Endothelial cell of umbilical vein (primary cell): ENCODE measurements at regions not wholly inside any gene's neighbourhood (a gene's known extent, or its start where the extent isn't known, plus 50 kb on each side); places are given as distances from the start of the nearest gene placed in this dataset.

ENCODE experiments used
- EZH2 ChIP-seq: IDR thresholded peaks from 2 replicates; pipeline ENCODE4 v1.6.1; 2012; ENCODE audit warnings: borderline replicate concordance, low read depth, mild to moderate bottlenecking, moderate library complexity, low read length, inconsistent platforms; ENCODE audit not compliant: severe bottlenecking
- FOS ChIP-seq: IDR thresholded peaks from 2 replicates; pipeline ENCODE4 v1.6.1; 2011; ENCODE audit warnings: mild to moderate bottlenecking, low read length, moderate library complexity, borderline replicate concordance; ENCODE audit not compliant: insufficient read depth
- GATA2 ChIP-seq: IDR thresholded peaks from 2 replicates; pipeline ENCODE4 v1.7.0; 2011; ENCODE audit warnings: low read depth, mild to moderate bottlenecking, moderate library complexity, mixed read lengths, low read length; ENCODE audit not compliant: insufficient read length, insufficient read depth
- JUN ChIP-seq: IDR thresholded peaks from 2 replicates; pipeline ENCODE4 v1.6.1; 2011; ENCODE audit warnings: borderline replicate concordance, low read depth; ENCODE audit not compliant: insufficient read length, insufficient read depth
- MYC ChIP-seq: IDR thresholded peaks from one replicate; pipeline ENCODE4 v1.6.1; 2011; ENCODE audit warnings: mild to moderate bottlenecking, low read depth, low read length
- POLR2A ChIP-seq: IDR thresholded peaks from 2 replicates; pipeline ENCODE4 v1.6.1; 2012; ENCODE audit warnings: low read depth, mild to moderate bottlenecking, control low read depth, low read length
- POLR2AphosphoS5 ChIP-seq: IDR thresholded peaks from 2 replicates; pipeline ENCODE4 v1.6.1; 2012; ENCODE audit warnings: low read depth, mild to moderate bottlenecking, control low read depth, low read length, moderate library complexity; ENCODE audit not compliant: insufficient read depth
- TF ChIP-seq, protein P1 (sequence below), 2 donors: IDR thresholded peaks; 1 replicate in 1 of 2; 2 replicates in 1 of 2; pipeline ENCODE4 v1.5.1; 2011; ENCODE audit warnings: low read length in 2 of 2, mild to moderate bottlenecking in 2 of 2, moderate library complexity in 2 of 2, control low read depth in 1 of 2, inconsistent platforms in 1 of 2, low read depth in 1 of 2; ENCODE audit not compliant: insufficient read depth in 1 of 2; ENCODE audit errors: extremely low read depth in 1 of 2

- TF ChIP-seq, protein P1, sequence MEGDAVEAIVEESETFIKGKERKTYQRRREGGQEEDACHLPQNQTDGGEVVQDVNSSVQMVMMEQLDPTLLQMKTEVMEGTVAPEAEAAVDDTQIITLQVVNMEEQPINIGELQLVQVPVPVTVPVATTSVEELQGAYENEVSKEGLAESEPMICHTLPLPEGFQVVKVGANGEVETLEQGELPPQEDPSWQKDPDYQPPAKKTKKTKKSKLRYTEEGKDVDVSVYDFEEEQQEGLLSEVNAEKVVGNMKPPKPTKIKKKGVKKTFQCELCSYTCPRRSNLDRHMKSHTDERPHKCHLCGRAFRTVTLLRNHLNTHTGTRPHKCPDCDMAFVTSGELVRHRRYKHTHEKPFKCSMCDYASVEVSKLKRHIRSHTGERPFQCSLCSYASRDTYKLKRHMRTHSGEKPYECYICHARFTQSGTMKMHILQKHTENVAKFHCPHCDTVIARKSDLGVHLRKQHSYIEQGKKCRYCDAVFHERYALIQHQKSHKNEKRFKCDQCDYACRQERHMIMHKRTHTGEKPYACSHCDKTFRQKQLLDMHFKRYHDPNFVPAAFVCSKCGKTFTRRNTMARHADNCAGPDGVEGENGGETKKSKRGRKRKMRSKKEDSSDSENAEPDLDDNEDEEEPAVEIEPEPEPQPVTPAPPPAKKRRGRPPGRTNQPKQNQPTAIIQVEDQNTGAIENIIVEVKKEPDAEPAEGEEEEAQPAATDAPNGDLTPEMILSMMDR (IDR thresholded peaks at IDR 0.05; ENCODE audit: extremely low read depth in 1 of 2, insufficient read depth in 1 of 2, low read depth in 1 of 2, low read length in 2 of 2): no peak
- TF ChIP-seq EZH2: no peak
- no peak for TF ChIP-seq POLR2AphosphoS5
- TF ChIP-seq POLR2A: no peak
- TF ChIP-seq JUN: no peak
- TF ChIP-seq MYC: no peak
- no peak for TF ChIP-seq FOS
- no peak for TF ChIP-seq GATA2
Measured at GRCh38 chrX:124548571-124548970, 202.2 kb downstream of the SH2D1A start.
